HCT116 (cell line): ENCODE measurements at regions not wholly inside any gene's neighbourhood (a gene's known extent, or its start where the extent isn't known, plus 50 kb on each side); places are given as distances from the start of the nearest gene placed in this dataset.

Experiments used
- CTCF ChIP-seq, 3 experiments: fragments of 200-600 bp in 1 of 3; sonication (generic) in 1 of 3; IDR thresholded peaks in 2 of 3; conservative IDR thresholded peaks in 1 of 3; 2 replicates each; pipeline ENCODE4 v1.5.1; 2012 to 2017; ENCODE audit warnings: low read depth in 2 of 3, low read length in 2 of 3, antibody characterized with exemption in 1 of 3, borderline replicate concordance in 1 of 3, control low read depth in 1 of 3, mild to moderate bottlenecking in 1 of 3, mixed read lengths in 1 of 3, mixed run types in 1 of 3, moderate library complexity in 1 of 3; ENCODE audit not compliant: insufficient read depth in 1 of 3
- EZH2 ChIP-seq: fragments of 200-600 bp; sonication (generic); IDR thresholded peaks from 2 replicates; pipeline ENCODE4 v1.6.1; 2017; ENCODE audit warnings: antibody characterized with exemption, mixed run types
- EZH2phosphoT487 ChIP-seq: fragments of 200-600 bp; IDR thresholded peaks from 2 replicates; pipeline ENCODE4 v1.6.1; 2018; ENCODE audit warnings: antibody characterized with exemption, borderline replicate concordance
- POLR2A ChIP-seq: IDR thresholded peaks from 2 replicates; pipeline ENCODE4 v1.7.0; 2011; ENCODE audit warnings: borderline replicate concordance; ENCODE audit not compliant: insufficient read depth, insufficient read length; ENCODE audit errors: extremely low read depth
- POLR2AphosphoS5 ChIP-seq: IDR thresholded peaks from 2 replicates; pipeline ENCODE4 v1.6.1; 2011; ENCODE audit warnings: mild to moderate bottlenecking, low read depth, low read length, moderate library complexity
- REST ChIP-seq: IDR thresholded peaks from 2 replicates; pipeline ENCODE4 v1.6.1; 2012; ENCODE audit warnings: low read depth
- SIN3A ChIP-seq: IDR thresholded peaks from 2 replicates; pipeline ENCODE4 v1.6.1; 2012; ENCODE audit warnings: low read depth
- SRF ChIP-seq: IDR thresholded peaks from 2 replicates; pipeline ENCODE4 v1.6.1; 2012; ENCODE audit warnings: low read depth
- YY1 ChIP-seq: IDR thresholded peaks from 2 replicates; pipeline ENCODE4 v1.6.1; 2011; ENCODE audit warnings: low read length, low read depth, moderate library complexity, mild to moderate bottlenecking; ENCODE audit not compliant: insufficient replicate concordance; ENCODE audit errors: extremely low read depth
- ZFX ChIP-seq: fragments of 450-650 bp; IDR thresholded peaks from 2 replicates; pipeline ENCODE4 v1.6.1; 2017
- ZNF274 ChIP-seq: fragments of 200-500 bp; sonication (Bioruptor generic); IDR thresholded peaks from 2 replicates; pipeline ENCODE4 v1.6.1; 2014; ENCODE audit warnings: mild to moderate bottlenecking, low read depth, low read length, inconsistent platforms

GRCh38 chr14:25239170-25239569 lies 189.2 kb upstream of the STXBP6 start:
- no peak for TF ChIP-seq CTCF (IDR thresholded peaks at IDR 0.05 in 2 of 3, conservative IDR thresholded peaks at IDR 0.05 in 1 of 3; ENCODE audit: borderline replicate concordance in 1 of 3, insufficient read depth in 1 of 3, low read depth in 2 of 3, low read length in 2 of 3)
- TF ChIP-seq POLR2A = no peak
- no peak for TF ChIP-seq EZH2phosphoT487
- no peak for TF ChIP-seq POLR2AphosphoS5
- TF ChIP-seq ZFX = no peak
- no peak for TF ChIP-seq ZNF274
- TF ChIP-seq REST = no peak
- no peak for TF ChIP-seq SRF
- no peak for TF ChIP-seq YY1
- TF ChIP-seq EZH2 = no peak
- TF ChIP-seq SIN3A = no peak
